HepG2 (cell line): ENCODE measurements at regions not wholly inside any gene's neighbourhood (a gene's known extent, or its start where the extent isn't known, plus 50 kb on each side); places are given as distances from the start of the nearest gene placed in this dataset.
A peak's percentile ranks its signal among the peaks of the same experiment; 100 is the strongest.

ENCODE experiments used
- ATF7-NPFF ChIP-seq: sonication (generic); formaldehyde crosslinking; IDR thresholded peaks from 2 replicates; pipeline ENCODE4 v1.8.1; 2023; ENCODE audit warnings: mild to moderate bottlenecking, low read depth, missing genetic modification reagents, moderate library complexity
- CAMTA2 ChIP-seq: sonication (generic); formaldehyde crosslinking; IDR thresholded peaks from 2 replicates; pipeline ENCODE4 v1.4.0; 2020; ENCODE audit warnings: mild to moderate bottlenecking, missing genetic modification reagents, borderline replicate concordance
- DMAP1 ChIP-seq: IDR thresholded peaks from 2 replicates; pipeline ENCODE4 v1.6.1; 2016
- KLF6 ChIP-seq: IDR thresholded peaks from 2 replicates; pipeline ENCODE4 v1.8.0; 2016; ENCODE audit warnings: missing biosample characterization, missing genetic modification reagents
- LCORL ChIP-seq, 2 experiments: fragments of 450-650 bp in 1 of 2; sonication (generic) in 1 of 2; formaldehyde crosslinking in 1 of 2; IDR thresholded peaks; 2 replicates each; pipeline versions ENCODE4 v1.5.0 to v1.6.1; 2017 to 2020; ENCODE audit warnings: antibody characterized with exemption in 1 of 2, missing genetic modification reagents in 1 of 2
- SMC3 ChIP-seq: IDR thresholded peaks from 2 replicates; pipeline ENCODE4 v1.6.1; 2011; ENCODE audit warnings: low read length, improper control_type of control experiment
- ZNF264 ChIP-seq: sonication (generic); formaldehyde crosslinking; IDR thresholded peaks from 2 replicates; pipeline ENCODE4 v1.4.0; 2020; ENCODE audit warnings: missing genetic modification reagents
- ZNF292 ChIP-seq: sonication (generic); formaldehyde crosslinking; IDR thresholded peaks from 2 replicates; pipeline ENCODE4 v1.8.1; 2022; ENCODE audit warnings: mild to moderate bottlenecking, low read depth, missing genetic modification reagents, borderline replicate concordance
- ZNF441 ChIP-seq: sonication (generic); formaldehyde crosslinking; IDR thresholded peaks from 2 replicates; pipeline ENCODE4 v1.7.0; 2021; ENCODE audit warnings: missing genetic modification reagents, borderline replicate concordance
- ZNF724P ChIP-seq: sonication (generic); formaldehyde crosslinking; IDR thresholded peaks from 2 replicates; pipeline ENCODE4 v1.8.0; 2022; ENCODE audit warnings: missing genetic modification reagents, borderline replicate concordance
- TF ChIP-seq, protein P1 (sequence below): sonication (generic); formaldehyde crosslinking; IDR thresholded peaks from 2 replicates; pipeline ENCODE4 v1.9.0; 2021; ENCODE audit warnings: mild to moderate bottlenecking, missing genetic modification reagents
- TF ChIP-seq, protein P2 (sequence below): sonication (generic); formaldehyde crosslinking; IDR thresholded peaks from 2 replicates; pipeline ENCODE4 v1.4.0; 2020; ENCODE audit warnings: missing genetic modification reagents, borderline replicate concordance
- TF ChIP-seq, protein P3 (sequence below): sonication (generic); formaldehyde crosslinking; IDR thresholded peaks from 2 replicates; pipeline ENCODE4 v1.5.0; 2020; ENCODE audit warnings: mild to moderate bottlenecking, missing genetic modification reagents, moderate library complexity
- TF ChIP-seq, protein P4 (sequence below): IDR thresholded peaks from 2 replicates; pipeline ENCODE4 v1.6.1; 2016

DNA sequence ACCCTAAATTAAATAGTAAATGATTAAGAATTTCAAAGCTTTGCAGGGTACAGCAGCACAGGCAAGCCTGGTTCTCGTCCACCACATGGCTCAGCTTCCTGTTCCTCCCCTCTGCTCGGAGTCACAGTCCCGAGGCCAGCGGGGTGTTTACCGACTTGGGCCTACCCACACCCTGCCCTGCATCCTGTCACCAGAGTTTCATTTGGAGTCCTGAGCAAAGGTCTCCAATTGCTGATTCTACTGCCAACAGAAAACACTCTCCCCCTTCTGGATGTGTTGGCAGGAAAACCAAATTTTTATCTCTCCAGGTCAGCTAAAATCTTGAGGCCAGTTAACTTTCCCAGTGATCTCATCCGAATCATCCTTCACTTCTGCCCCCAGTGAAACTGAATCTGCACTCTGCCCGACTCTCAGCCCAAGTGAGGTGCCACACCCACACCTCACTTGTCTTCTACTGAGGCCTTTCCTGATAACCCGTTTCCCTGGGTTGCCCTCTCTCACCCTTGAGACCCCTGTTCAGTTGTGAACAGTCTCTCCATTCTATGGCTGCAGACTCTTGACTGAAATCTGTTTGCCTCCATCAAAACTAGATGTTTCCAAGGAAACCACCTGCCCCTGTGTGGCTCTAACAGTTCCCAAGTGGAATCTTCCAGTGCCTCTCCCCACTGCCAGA, 71.2 kb downstream of the VCPKMT start (continued):
- TF ChIP-seq, protein P1, sequence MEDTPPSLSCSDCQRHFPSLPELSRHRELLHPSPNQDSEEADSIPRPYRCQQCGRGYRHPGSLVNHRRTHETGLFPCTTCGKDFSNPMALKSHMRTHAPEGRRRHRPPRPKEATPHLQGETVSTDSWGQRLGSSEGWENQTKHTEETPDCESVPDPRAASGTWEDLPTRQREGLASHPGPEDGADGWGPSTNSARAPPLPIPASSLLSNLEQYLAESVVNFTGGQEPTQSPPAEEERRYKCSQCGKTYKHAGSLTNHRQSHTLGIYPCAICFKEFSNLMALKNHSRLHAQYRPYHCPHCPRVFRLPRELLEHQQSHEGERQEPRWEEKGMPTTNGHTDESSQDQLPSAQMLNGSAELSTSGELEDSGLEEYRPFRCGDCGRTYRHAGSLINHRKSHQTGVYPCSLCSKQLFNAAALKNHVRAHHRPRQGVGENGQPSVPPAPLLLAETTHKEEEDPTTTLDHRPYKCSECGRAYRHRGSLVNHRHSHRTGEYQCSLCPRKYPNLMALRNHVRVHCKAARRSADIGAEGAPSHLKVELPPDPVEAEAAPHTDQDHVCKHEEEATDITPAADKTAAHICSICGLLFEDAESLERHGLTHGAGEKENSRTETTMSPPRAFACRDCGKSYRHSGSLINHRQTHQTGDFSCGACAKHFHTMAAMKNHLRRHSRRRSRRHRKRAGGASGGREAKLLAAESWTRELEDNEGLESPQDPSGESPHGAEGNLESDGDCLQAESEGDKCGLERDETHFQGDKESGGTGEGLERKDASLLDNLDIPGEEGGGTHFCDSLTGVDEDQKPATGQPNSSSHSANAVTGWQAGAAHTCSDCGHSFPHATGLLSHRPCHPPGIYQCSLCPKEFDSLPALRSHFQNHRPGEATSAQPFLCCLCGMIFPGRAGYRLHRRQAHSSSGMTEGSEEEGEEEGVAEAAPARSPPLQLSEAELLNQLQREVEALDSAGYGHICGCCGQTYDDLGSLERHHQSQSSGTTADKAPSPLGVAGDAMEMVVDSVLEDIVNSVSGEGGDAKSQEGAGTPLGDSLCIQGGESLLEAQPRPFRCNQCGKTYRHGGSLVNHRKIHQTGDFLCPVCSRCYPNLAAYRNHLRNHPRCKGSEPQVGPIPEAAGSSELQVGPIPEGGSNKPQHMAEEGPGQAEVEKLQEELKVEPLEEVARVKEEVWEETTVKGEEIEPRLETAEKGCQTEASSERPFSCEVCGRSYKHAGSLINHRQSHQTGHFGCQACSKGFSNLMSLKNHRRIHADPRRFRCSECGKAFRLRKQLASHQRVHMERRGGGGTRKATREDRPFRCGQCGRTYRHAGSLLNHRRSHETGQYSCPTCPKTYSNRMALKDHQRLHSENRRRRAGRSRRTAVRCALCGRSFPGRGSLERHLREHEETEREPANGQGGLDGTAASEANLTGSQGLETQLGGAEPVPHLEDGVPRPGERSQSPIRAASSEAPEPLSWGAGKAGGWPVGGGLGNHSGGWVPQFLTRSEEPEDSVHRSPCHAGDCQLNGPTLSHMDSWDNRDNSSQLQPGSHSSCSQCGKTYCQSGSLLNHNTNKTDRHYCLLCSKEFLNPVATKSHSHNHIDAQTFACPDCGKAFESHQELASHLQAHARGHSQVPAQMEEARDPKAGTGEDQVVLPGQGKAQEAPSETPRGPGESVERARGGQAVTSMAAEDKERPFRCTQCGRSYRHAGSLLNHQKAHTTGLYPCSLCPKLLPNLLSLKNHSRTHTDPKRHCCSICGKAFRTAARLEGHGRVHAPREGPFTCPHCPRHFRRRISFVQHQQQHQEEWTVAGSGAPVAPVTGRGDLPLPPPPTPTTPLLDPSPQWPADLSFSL (CRISPR knock-in tag) = no peak
- TF ChIP-seq LCORL (IDR thresholded peaks at IDR 0.05) (no peak), LCORL (CRISPR knock-in tag; IDR thresholded peaks at IDR 0.05) (peak; percentile 94), ZNF264 (CRISPR knock-in tag) (peak; percentile 84), KLF6 (0 out of 2 replicates have a peak, but pooled peaks have one; percentile 34), CAMTA2 (CRISPR knock-in tag) (no peak), ZNF292 (peak; percentile 94; the same call in 1 of the 2 replicates), ZNF441 (CRISPR knock-in tag) (peak; percentile 76), SMC3 (0 out of 2 replicates have a peak, but pooled peaks have one; percentile 5), ZNF724P (peak; percentile 61; the same call in 1 of the 2 replicates), DMAP1 (CRISPR knock-in tag) (peak; percentile 70; the same call in 1 of the 2 replicates), ATF7-NPFF (CRISPR knock-in tag) (no peak)
- TF ChIP-seq, protein P2, sequence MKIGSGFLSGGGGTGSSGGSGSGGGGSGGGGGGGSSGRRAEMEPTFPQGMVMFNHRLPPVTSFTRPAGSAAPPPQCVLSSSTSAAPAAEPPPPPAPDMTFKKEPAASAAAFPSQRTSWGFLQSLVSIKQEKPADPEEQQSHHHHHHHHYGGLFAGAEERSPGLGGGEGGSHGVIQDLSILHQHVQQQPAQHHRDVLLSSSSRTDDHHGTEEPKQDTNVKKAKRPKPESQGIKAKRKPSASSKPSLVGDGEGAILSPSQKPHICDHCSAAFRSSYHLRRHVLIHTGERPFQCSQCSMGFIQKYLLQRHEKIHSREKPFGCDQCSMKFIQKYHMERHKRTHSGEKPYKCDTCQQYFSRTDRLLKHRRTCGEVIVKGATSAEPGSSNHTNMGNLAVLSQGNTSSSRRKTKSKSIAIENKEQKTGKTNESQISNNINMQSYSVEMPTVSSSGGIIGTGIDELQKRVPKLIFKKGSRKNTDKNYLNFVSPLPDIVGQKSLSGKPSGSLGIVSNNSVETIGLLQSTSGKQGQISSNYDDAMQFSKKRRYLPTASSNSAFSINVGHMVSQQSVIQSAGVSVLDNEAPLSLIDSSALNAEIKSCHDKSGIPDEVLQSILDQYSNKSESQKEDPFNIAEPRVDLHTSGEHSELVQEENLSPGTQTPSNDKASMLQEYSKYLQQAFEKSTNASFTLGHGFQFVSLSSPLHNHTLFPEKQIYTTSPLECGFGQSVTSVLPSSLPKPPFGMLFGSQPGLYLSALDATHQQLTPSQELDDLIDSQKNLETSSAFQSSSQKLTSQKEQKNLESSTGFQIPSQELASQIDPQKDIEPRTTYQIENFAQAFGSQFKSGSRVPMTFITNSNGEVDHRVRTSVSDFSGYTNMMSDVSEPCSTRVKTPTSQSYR (CRISPR knock-in tag) = peak; percentile 22; the same call in 1 of the 2 replicates
- TF ChIP-seq, protein P3, sequence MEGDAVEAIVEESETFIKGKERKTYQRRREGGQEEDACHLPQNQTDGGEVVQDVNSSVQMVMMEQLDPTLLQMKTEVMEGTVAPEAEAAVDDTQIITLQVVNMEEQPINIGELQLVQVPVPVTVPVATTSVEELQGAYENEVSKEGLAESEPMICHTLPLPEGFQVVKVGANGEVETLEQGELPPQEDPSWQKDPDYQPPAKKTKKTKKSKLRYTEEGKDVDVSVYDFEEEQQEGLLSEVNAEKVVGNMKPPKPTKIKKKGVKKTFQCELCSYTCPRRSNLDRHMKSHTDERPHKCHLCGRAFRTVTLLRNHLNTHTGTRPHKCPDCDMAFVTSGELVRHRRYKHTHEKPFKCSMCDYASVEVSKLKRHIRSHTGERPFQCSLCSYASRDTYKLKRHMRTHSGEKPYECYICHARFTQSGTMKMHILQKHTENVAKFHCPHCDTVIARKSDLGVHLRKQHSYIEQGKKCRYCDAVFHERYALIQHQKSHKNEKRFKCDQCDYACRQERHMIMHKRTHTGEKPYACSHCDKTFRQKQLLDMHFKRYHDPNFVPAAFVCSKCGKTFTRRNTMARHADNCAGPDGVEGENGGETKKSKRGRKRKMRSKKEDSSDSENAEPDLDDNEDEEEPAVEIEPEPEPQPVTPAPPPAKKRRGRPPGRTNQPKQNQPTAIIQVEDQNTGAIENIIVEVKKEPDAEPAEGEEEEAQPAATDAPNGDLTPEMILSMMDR (CRISPR knock-in tag) = peak; percentile 42
- TF ChIP-seq, protein P4, sequence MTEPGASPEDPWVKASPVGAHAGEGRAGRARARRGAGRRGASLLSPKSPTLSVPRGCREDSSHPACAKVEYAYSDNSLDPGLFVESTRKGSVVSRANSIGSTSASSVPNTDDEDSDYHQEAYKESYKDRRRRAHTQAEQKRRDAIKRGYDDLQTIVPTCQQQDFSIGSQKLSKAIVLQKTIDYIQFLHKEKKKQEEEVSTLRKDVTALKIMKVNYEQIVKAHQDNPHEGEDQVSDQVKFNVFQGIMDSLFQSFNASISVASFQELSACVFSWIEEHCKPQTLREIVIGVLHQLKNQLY (CRISPR knock-in tag) = peak; percentile 78
